ENCODE measurements at regions not wholly inside any gene's neighbourhood (a gene's known extent, or its start where the extent isn't known, plus 50 kb on each side); places are given as distances from the start of the nearest gene placed in this dataset.

DNA sequence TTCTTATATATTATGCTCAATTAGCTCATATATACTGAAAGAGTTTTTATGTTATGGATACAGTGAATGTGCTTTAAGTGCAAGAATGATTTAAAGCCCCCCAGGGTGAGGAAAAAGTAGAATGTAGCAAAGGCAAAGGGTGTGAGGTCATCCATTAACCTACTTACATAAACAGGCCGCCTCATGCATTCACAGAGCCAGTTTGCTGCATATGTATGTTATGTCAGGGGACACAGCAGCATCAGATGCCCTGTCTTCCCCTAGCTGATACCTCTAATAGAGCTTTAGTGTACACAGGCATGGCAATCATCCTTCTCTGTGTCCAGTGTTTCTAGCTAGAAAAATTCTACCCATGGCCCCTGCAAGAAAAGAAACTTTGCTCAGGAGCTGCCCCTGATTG is 187.8 kb upstream of the FSHR start:
- no peak overlapping the region for H2BK15ac ChIP-seq (ENCODE audit: low read depth, low read length)
- no peak overlapping the region for H2BK20ac ChIP-seq (ENCODE audit: low read depth, low read length, poor library complexity, severe bottlenecking)
- no peak overlapping the region for H3K27ac ChIP-seq (ENCODE audit: insufficient read length, low read depth, low read length)
- no peaks in the 10 kb centered on the region for H4K20me1 ChIP-seq (ENCODE audit: control insufficient read depth, insufficient read depth, insufficient read length)
- Mint-ChIP-seq H3K4me3 (no peak overlapping the region), H3K4me1 (0 out of 4 replicates have a peak, but pooled peaks cover 0 to 2% of the 10 kb centered on the region in 2 experiments), H3K27ac (no peak overlapping the region), H3K27me3 (ENCODE audit: low read depth) (peaks cover 1% of the 10 kb centered on the region; the same call in 1 of the 2 replicates), H3K9me3 (no peaks in the 10 kb centered on the region), H3K36me3 (ENCODE audit: insufficient read depth in 1 of 3, low read depth in 3 of 3) (no peaks in the 10 kb centered on the region)
- no peaks in the 10 kb centered on the region for H3K27me3 ChIP-seq (ENCODE audit: insufficient read depth, low read length)
- H3K18ac ChIP-seq (ENCODE audit: insufficient read length, low read depth, low read length): no peak overlapping the region
- no peak overlapping the region for H3K56ac ChIP-seq (ENCODE audit: insufficient read length, low read depth, low read length)
- H2BK12ac ChIP-seq (ENCODE audit: insufficient read length, low read depth, low read length): no peak overlapping the region
- no peak for TF ChIP-seq CTCF (conservative IDR thresholded peaks at IDR 0.05)
- no peak overlapping the region for H2AK5ac ChIP-seq (ENCODE audit: insufficient read length, low read length)
- no peak overlapping the region for H2AFZ ChIP-seq (ENCODE audit: low read length)
- H3K23me2 ChIP-seq (ENCODE audit: insufficient read length, low read depth, low read length, poor library complexity, severe bottlenecking): no peaks in the 10 kb centered on the region
- no peak overlapping the region for H4K8ac ChIP-seq (replicated peaks; ENCODE audit: insufficient read length, low read depth, low read length)
- H2BK5ac ChIP-seq (ENCODE audit: insufficient read length, low read length): no peak overlapping the region
- no peaks in the 10 kb centered on the region for H3K4me1 ChIP-seq (ENCODE audit: insufficient read depth, low read length)
- no peaks in the 10 kb centered on the region for H3K79me2 ChIP-seq (ENCODE audit: insufficient read depth, low read length)
- H4K91ac ChIP-seq (ENCODE audit: insufficient read length, low read depth, low read length): no peak overlapping the region
- H3K4me2 ChIP-seq (ENCODE audit: insufficient read depth, insufficient read length, low read length): no peak overlapping the region
- H2BK120ac ChIP-seq (ENCODE audit: low read depth, low read length, poor library complexity, severe bottlenecking): no peak overlapping the region
- H3K9ac ChIP-seq (ENCODE audit: extremely low read depth, insufficient read length, low read length): no peak overlapping the region
- no peak overlapping the region for H3T11ph ChIP-seq (ENCODE audit: low read length)
- H3K14ac ChIP-seq (ENCODE audit: insufficient read depth, low read length): no peak overlapping the region
- H3K4ac ChIP-seq (ENCODE audit: low read depth, low read length): no peak overlapping the region
- no peak for DNase-seq
- WGBS (ENCODE audit: extremely low coverage, insufficient read length, low lambda C conversion rate): no CpG with 5 or more reads among the region's 1 CpG
- H3K9me3 ChIP-seq (ENCODE audit: control insufficient read depth, low read depth, low read length): no peaks in the 10 kb centered on the region
- H3K23ac ChIP-seq (ENCODE audit: insufficient read length, low read depth, low read length): no peak overlapping the region
- H4K5ac ChIP-seq (ENCODE audit: insufficient read length, low read depth, low read length): no peak overlapping the region
- no peaks in the 10 kb centered on the region for H3K79me1 ChIP-seq (ENCODE audit: insufficient read depth, low read depth, low read length, poor library complexity, severe bottlenecking)
